Mesendoderm (in vitro differentiated cells): ENCODE measurements at regions not wholly inside any gene's neighbourhood (a gene's known extent, or its start where the extent isn't known, plus 50 kb on each side); places are given as distances from the start of the nearest gene placed in this dataset.

Experiments
- DNase-seq: peaks from one replicate; pipeline ENCODE4 v3.0.0; 2013
- H2AK5ac ChIP-seq: 2 replicates; pipeline ENCODE4 v1.6.1; 2013; ENCODE audit warnings: low read length, inconsistent platforms
- H2BK120ac ChIP-seq: 2 replicates; pipeline ENCODE4 v1.6.1; 2013; ENCODE audit warnings: low read depth, mild to moderate bottlenecking, low read length, moderate library complexity, mixed read lengths
- H2BK15ac ChIP-seq: replicated peaks from 2 replicates; pipeline ENCODE4 v1.6.1; 2013; ENCODE audit warnings: low read depth, mild to moderate bottlenecking, moderate library complexity
- H2BK5ac ChIP-seq: 2 replicates; pipeline ENCODE4 v1.6.1; 2013; ENCODE audit warnings: low read length, inconsistent platforms
- H3K18ac ChIP-seq: 2 replicates; pipeline ENCODE4 v1.6.1; 2013; ENCODE audit warnings: mild to moderate bottlenecking, low read length, mixed read lengths
- H3K23ac ChIP-seq: one replicate; pipeline ENCODE4 v1.6.1; 2013; ENCODE audit warnings: low read length
- H3K27ac ChIP-seq: 2 replicates; pipeline ENCODE4 v1.5.1; 2013; ENCODE audit warnings: low read depth, mild to moderate bottlenecking, inconsistent platforms, low read length, moderate library complexity
- H3K27me3 ChIP-seq: 2 replicates; pipeline ENCODE4 v1.6.1; 2013; ENCODE audit warnings: low read length, control low read depth, mild to moderate bottlenecking, inconsistent platforms; ENCODE audit not compliant: insufficient read depth, poor library complexity
- H3K36me3 ChIP-seq: 2 replicates; pipeline ENCODE4 v1.6.1; 2013; ENCODE audit warnings: low read length, inconsistent platforms; ENCODE audit not compliant: control insufficient read depth, insufficient read depth
- H3K4ac ChIP-seq: one replicate; pipeline ENCODE4 v1.6.1; 2013; ENCODE audit warnings: low read depth, mild to moderate bottlenecking, low read length, moderate library complexity
- H3K4me1 ChIP-seq: 2 replicates; pipeline ENCODE4 v1.6.1; 2013; ENCODE audit warnings: low read depth, low read length, inconsistent platforms; ENCODE audit not compliant: control insufficient read depth
- H3K4me2 ChIP-seq: 2 replicates; pipeline ENCODE4 v1.6.1; 2013; ENCODE audit warnings: low read length
- H3K4me3 ChIP-seq: 2 replicates; pipeline ENCODE4 v1.5.1; 2013; ENCODE audit warnings: mild to moderate bottlenecking, low read length
- H3K56ac ChIP-seq: one replicate; pipeline ENCODE4 v1.6.1; 2013; ENCODE audit warnings: low read length
- H3K79me1 ChIP-seq: 2 replicates; pipeline ENCODE4 v1.6.1; 2013; ENCODE audit warnings: low read length, inconsistent platforms
- H3K79me2 ChIP-seq: 2 replicates; pipeline ENCODE4 v1.6.1; 2013; ENCODE audit warnings: mild to moderate bottlenecking, low read length; ENCODE audit not compliant: control insufficient read depth, insufficient read depth
- H3K9ac ChIP-seq: 2 replicates; pipeline ENCODE4 v1.6.1; 2013; ENCODE audit warnings: low read length, inconsistent platforms
- H4K5ac ChIP-seq: one replicate; pipeline ENCODE4 v1.6.1; 2013; ENCODE audit warnings: low read length
- H4K8ac ChIP-seq: one replicate; pipeline ENCODE4 v1.6.1; 2013; ENCODE audit warnings: low read depth, mild to moderate bottlenecking, control low read depth, low read length, moderate library complexity
- WGBS: extraction: QIAGEN DNeasy Blood & Tissue Kit; methylation state at CpG from one replicate; pipeline ENCODE4 v1.1.7; 2013; ENCODE audit warnings: low lambda C conversion rate, missing lambda C conversion rate; ENCODE audit not compliant: insufficient coverage; ENCODE audit errors: extremely low coverage; 5-methylcytosine and 5-hydroxymethylcytosine counted together

DNA sequence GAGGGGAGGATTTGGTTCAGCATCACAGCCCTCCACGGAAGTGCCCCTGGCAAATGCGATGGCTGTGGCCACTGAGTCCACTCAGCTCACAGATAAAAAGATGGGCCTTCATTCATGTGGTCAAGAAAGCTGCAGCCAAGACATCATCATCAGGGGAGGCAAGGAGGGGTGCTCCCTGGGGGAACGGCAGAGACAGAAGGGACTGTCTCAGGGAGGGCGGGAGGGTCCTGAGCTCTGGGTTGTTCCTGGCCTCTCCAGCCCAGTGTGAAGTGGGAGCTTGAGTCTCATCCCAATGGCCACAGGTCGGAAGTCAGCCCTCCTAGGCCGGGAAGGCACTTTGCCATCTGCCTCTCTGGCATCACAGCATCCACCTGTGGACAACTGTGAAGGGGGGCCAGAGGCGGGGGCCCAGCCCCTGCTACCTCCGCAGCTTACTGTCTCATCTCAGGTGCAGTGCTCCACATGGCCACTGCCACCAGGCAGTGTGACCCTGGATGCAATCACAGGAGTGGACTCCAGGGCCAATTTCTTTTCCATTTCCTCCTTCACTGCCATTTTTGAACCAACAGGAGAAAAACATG lies 137.8 kb upstream of the SOX1 start:
- no peak overlapping the region for H3K4me3 ChIP-seq
- H2BK120ac ChIP-seq, result no peak overlapping the region
- no peaks in the 10 kb centered on the region for H3K36me3 ChIP-seq
- no peak overlapping the region for H2BK15ac ChIP-seq
- no peak overlapping the region for H3K4ac ChIP-seq
- no peak overlapping the region for H3K27ac ChIP-seq
- WGBS, result no CpG with 5 or more reads among the region's 8 CpGs
- H3K4me1 ChIP-seq, result no peaks in the 10 kb centered on the region
- no peak overlapping the region for H3K23ac ChIP-seq
- H4K8ac ChIP-seq, result no peak overlapping the region
- no peaks in the 10 kb centered on the region for H3K79me2 ChIP-seq
- H3K9ac ChIP-seq, result no peak overlapping the region
- no peak overlapping the region for H3K18ac ChIP-seq
- H4K5ac ChIP-seq, result no peak overlapping the region
- no peak overlapping the region for H2AK5ac ChIP-seq
- no peak overlapping the region for H2BK5ac ChIP-seq
- H3K56ac ChIP-seq, result no peak overlapping the region
- no peaks in the 10 kb centered on the region for H3K27me3 ChIP-seq
- H3K4me2 ChIP-seq, result no peak overlapping the region
- no peaks in the 10 kb centered on the region for H3K79me1 ChIP-seq
- no peak for DNase-seq

DNA sequence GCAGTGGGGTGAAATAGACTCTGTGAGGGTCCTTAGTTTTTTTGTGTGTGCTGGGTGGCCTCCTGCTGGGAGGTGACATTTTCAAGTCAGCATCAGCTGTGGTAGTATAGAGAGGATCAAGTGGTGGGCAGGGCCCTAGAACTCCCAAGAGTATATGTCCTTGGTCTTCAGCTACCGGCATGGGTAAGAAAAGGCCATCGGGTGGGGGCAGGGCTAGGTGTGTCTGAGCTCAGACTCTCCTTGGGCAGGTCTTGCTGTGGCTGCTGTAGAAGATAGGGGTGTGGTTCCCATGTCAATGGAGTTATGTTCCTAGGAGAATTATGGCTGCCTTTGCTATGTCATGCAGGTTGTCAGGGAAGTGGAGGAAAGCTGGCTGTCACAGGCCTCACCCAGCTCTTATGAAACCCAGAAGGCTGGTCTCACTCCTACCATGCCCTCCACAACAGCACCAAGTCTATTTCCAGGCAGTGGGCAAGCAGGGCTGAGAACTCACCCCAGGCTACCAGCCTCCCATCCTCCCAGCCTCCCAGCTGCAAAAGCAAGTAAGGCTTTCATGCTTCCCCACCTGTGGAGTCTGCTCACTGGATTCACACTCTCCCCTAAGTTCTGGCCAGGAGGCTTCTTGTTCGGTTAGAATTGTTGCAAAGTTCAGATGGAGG lies 130.6 kb upstream of the SOX1 start:
- no peak overlapping the region for H3K4ac ChIP-seq
- no peaks in the 10 kb centered on the region for H3K79me1 ChIP-seq
- H3K4me3 ChIP-seq, result no peak overlapping the region
- no peaks in the 10 kb centered on the region for H3K4me1 ChIP-seq
- no peak overlapping the region for H3K27ac ChIP-seq
- no peak overlapping the region for H3K18ac ChIP-seq
- H3K9ac ChIP-seq, result no peak overlapping the region
- H4K5ac ChIP-seq, result no peak overlapping the region
- no peak overlapping the region for H2BK15ac ChIP-seq
- no peak overlapping the region for H2AK5ac ChIP-seq
- H3K4me2 ChIP-seq, result no peak overlapping the region
- H4K8ac ChIP-seq, result no peak overlapping the region
- no peaks in the 10 kb centered on the region for H3K79me2 ChIP-seq
- H3K36me3 ChIP-seq, result no peaks in the 10 kb centered on the region
- H3K23ac ChIP-seq, result no peak overlapping the region
- WGBS, result no CpG with 5 or more reads among the region's 3 CpGs
- H2BK5ac ChIP-seq, result no peak overlapping the region
- DNase-seq, result no peak
- H3K27me3 ChIP-seq, result no peaks in the 10 kb centered on the region
- H2BK120ac ChIP-seq, result no peak overlapping the region
- H3K56ac ChIP-seq, result no peak overlapping the region

DNA sequence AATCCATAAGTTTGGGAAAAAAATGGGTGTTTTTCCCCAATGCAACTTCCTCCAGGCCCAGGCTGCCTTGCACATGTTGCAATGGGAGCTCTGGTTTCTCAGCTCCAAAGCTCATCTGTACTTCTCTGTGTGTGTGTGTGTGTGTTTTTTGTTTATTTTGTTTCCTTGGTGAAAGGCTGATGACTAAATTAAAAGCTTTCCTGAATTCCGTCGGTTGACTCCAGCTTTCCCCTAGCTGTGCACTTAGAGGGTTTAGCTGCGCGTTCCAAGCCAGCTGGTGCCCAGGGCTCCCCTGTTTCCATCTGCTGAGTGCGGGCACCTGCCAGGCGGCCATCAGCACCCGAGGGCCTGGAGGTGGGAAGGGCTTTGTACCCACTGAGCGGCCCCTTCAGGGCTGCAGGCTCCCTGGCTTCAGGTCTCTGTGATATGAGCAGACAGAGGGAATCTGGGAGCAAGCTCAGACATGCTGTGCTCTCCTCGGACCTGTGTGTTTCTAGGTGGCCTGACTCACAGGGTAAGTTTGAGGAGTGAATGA lies 129.1 kb upstream of the SOX1 start:
- Histone ChIP-seq H3K36me3 (no peaks in the 10 kb centered on the region), H3K27ac (no peak overlapping the region)
- no peak for DNase-seq

DNA sequence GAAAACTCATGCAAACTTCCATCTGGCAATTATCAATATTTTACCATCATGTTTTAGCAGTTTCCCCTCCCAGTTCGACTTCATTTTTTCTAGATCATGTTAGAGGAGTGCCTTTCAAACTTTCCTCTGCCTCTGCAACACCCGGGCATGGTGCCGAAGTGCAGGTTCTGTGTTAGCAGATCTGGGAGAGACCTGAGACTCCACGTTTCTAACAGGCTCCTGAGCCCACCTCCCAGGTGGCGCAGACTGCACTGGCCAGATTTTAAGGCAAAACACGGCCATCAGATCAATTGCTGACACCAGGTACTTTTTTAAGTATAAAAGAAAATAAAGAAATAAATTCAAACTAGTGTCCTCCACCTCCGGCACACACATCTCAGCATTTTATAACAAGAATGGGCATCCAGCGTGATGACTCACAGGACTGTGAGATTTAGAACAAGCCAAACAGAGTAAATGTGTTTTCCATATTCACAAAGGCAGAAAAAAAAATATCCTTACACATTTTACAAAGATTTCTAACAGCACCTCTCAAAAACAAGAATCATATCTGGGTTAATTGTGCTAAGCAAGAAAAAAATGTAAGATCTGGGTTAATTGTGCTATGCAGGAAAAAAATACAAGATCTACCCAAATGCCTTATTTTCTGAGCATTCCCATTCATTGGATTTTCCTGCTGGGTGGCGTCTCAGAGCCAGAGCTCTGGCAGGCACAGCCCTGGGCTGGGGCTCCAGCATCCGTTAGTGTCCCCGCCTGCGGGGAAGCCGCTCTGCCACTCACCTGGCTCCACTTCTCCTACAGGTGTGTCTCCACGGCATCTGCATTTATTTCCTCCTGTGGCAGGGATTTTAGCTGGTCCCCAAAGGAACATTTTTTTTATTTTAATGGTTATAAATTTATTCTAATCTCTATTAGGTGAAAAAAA lies 127.9 kb upstream of the SOX1 start:
- H3K79me1 ChIP-seq, result no peaks in the 10 kb centered on the region
- H2BK15ac ChIP-seq, result no peak overlapping the region
- no peak overlapping the region for H3K9ac ChIP-seq
- no peak overlapping the region for H4K5ac ChIP-seq
- no peak overlapping the region for H3K56ac ChIP-seq
- WGBS, result no CpG with 5 or more reads among the region's 14 CpGs
- H3K4me2 ChIP-seq, result no peak overlapping the region
- no peak overlapping the region for H2AK5ac ChIP-seq
- H3K4ac ChIP-seq, result no peak overlapping the region
- H2BK5ac ChIP-seq, result no peak overlapping the region
- no peaks in the 10 kb centered on the region for H3K79me2 ChIP-seq
- H3K36me3 ChIP-seq, result no peaks in the 10 kb centered on the region
- no peak overlapping the region for H4K8ac ChIP-seq
- no peak overlapping the region for H3K23ac ChIP-seq
- no peak overlapping the region for H3K27ac ChIP-seq
- no peak overlapping the region for H3K18ac ChIP-seq
- no peak for DNase-seq
- H3K27me3 ChIP-seq, result no peaks in the 10 kb centered on the region
- no peak overlapping the region for H3K4me3 ChIP-seq
- H3K4me1 ChIP-seq, result no peaks in the 10 kb centered on the region
- H2BK120ac ChIP-seq, result no peak overlapping the region

More for the DNA sequence above, 129.1 kb upstream of the SOX1 start:
- H3K4me1 ChIP-seq, result no peaks in the 10 kb centered on the region
- no peak overlapping the region for H3K23ac ChIP-seq
- H2AK5ac ChIP-seq, result no peak overlapping the region
- H2BK5ac ChIP-seq, result no peak overlapping the region
- H3K4ac ChIP-seq, result no peak overlapping the region
- no peak overlapping the region for H2BK15ac ChIP-seq
- H3K4me3 ChIP-seq, result no peak overlapping the region
- H3K4me2 ChIP-seq, result no peak overlapping the region
- H3K18ac ChIP-seq, result no peak overlapping the region
- H2BK120ac ChIP-seq, result no peak overlapping the region
- no peak overlapping the region for H3K9ac ChIP-seq
- H4K8ac ChIP-seq, result no peak overlapping the region
- H3K79me2 ChIP-seq, result no peaks in the 10 kb centered on the region
- H3K27me3 ChIP-seq, result no peaks in the 10 kb centered on the region
- H3K56ac ChIP-seq, result no peak overlapping the region
- H4K5ac ChIP-seq, result no peak overlapping the region
- H3K79me1 ChIP-seq, result no peaks in the 10 kb centered on the region
- WGBS, result no CpG with 5 or more reads among the region's 9 CpGs

DNA sequence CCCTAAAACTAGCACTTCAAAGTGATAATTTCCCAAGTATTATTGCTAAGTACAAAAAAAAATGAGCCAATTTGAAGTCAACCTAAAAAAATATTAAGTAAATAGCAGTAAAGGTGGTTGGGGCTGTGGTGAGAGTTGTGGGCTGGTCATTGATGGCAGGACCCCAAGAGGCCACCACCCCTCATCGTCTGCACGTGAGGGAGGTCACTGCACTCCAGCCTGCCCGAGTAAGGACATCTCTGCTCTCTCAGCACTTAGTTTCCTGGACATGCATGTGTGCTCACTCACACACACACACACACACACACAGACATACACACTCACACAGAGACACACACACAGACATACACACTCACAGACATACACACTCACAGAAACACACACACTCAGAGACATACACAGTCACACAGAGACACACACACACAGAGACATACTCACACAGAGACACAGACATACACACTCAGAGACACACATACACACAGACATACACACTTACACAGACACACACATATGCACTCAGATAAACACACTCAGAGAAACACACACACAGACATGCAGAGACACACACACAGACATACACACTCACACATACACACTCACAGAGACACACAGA lies 127.2 kb upstream of the SOX1 start:
- Histone ChIP-seq H3K4me3 (no peak overlapping the region), H2AK5ac (no peak overlapping the region), H4K5ac (no peak overlapping the region), H3K56ac (no peak overlapping the region), H3K79me1 (no peaks in the 10 kb centered on the region), H3K4ac (no peak overlapping the region), H2BK120ac (no peak overlapping the region), H3K23ac (no peak overlapping the region), H2BK15ac (no peak overlapping the region), H3K18ac (no peak overlapping the region), H3K27me3 (no peaks in the 10 kb centered on the region), H3K4me1 (no peaks in the 10 kb centered on the region), H3K36me3 (no peaks in the 10 kb centered on the region), H3K79me2 (no peaks in the 10 kb centered on the region), H3K27ac (no peak overlapping the region), H2BK5ac (no peak overlapping the region), H3K9ac (no peak overlapping the region), H3K4me2 (no peak overlapping the region), H4K8ac (no peak overlapping the region)
- no CpG with 5 or more reads among the region's 3 CpGs for WGBS
- DNase-seq, result no peak
